GM12873 (cell line): ENCODE measurements at regions not wholly inside any gene's neighbourhood (a gene's known extent, or its start where the extent isn't known, plus 50 kb on each side); places are given as distances from the start of the nearest gene placed in this dataset.

ENCODE experiments used
- TF ChIP-seq, protein P1 (sequence below): IDR thresholded peaks from 2 replicates; pipeline ENCODE4 v1.5.1; 2012; ENCODE audit warnings: low read depth, mild to moderate bottlenecking, moderate library complexity, low read length, control low read depth; ENCODE audit not compliant: insufficient read depth; ENCODE audit errors: missing control alignments

DNA sequence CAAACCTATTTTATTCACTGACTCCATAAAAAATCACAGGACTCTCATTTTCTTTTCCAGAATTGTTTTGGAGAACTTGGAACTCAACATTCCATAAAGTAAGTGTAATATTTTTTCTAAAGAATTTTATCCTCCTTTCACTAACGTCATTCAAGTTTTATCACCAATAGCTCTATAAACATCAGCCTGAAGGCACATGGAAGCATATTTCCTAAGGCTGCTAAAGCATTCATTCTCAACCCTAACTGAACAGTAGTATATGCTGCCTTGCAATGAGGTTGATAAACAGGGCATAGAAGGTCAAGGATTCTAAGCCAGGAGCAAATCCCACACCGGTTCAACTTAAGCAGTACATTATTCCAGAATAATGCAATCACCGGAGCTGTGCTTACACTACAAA is 273.9 kb downstream of the RAB38 start:
- TF ChIP-seq, protein P1, sequence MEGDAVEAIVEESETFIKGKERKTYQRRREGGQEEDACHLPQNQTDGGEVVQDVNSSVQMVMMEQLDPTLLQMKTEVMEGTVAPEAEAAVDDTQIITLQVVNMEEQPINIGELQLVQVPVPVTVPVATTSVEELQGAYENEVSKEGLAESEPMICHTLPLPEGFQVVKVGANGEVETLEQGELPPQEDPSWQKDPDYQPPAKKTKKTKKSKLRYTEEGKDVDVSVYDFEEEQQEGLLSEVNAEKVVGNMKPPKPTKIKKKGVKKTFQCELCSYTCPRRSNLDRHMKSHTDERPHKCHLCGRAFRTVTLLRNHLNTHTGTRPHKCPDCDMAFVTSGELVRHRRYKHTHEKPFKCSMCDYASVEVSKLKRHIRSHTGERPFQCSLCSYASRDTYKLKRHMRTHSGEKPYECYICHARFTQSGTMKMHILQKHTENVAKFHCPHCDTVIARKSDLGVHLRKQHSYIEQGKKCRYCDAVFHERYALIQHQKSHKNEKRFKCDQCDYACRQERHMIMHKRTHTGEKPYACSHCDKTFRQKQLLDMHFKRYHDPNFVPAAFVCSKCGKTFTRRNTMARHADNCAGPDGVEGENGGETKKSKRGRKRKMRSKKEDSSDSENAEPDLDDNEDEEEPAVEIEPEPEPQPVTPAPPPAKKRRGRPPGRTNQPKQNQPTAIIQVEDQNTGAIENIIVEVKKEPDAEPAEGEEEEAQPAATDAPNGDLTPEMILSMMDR: no peak

DNA sequence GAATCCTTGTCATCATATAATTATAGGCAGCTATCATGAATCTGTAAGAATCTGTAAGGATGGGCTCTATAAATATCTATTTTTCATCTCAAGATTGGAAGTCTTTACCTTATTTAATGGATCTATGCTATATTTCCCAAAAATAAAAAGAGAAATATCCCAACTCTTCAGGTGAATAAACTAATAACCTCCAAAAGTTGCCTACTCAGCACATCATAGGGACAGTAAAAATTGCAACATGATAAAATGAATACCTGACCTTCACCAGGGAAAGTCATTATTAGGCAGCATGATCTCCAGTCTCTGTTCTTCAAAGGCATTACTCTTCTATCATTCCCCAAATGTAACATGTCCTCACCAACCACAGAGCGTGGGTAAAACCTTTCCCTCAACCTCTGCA is 277.3 kb downstream of the RAB38 start:
- TF ChIP-seq, protein P1: no peak

DNA sequence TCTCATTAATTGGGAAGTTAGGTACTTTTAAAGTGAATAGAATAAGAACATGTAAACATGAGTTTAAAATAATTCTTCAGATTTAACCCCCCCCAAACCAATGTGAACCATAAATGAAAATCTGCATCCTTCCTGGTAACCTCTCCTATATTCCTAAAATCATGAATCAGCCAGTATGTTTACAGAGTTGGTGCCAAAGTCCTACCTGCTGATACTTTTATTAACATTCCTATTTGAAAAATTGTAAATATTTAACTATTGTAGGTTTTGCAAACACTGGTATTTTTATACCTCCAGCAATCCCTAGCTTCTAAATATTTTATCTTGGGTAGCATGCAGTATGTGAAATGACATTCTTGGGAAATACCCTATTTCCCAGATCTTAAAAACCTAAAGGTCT is 278.2 kb downstream of the RAB38 start:
- TF ChIP-seq, protein P1: no peak

GRCh38 chr11:87894961-87895360 is 280.3 kb downstream of the RAB38 start:
- TF ChIP-seq, protein P1: no peak

GRCh38 chr11:87892291-87892690 is 283.0 kb downstream of the RAB38 start:
- TF ChIP-seq, protein P1: no peak

DNA sequence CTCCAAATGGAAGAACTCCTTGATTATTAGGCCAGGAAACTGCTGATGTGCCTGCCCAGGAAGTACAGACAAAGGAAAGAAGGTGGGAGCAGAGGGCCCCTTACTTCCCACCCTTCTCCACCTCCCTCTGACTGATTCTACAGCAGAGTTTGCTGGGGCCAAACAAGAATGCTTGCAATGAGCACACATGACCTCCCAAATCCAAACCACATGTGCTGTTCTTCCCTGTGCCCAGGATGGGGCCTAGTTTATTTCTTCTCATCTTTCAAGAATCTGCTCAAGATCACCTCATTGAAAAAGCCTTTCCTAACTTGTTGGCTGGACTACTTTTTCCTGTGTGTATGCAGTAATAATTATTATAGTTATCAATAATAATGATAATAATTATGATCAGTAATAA is 286.1 kb downstream of the RAB38 start:
- TF ChIP-seq, protein P1: no peak

GRCh38 chr11:87879118-87879517 is 296.1 kb downstream of the RAB38 start:
- TF ChIP-seq, protein P1: no peak
